NCI-H1694 (cell line): ENCODE measurements at regions not wholly inside any gene's neighbourhood (a gene's known extent, or its start where the extent isn't known, plus 50 kb on each side); places are given as distances from the start of the nearest gene placed in this dataset.

Experiments used
- DNase-seq: peaks from one replicate; lab custom pipeline; 2025; lab: John Stamatoyannopoulos, UW

DNA sequence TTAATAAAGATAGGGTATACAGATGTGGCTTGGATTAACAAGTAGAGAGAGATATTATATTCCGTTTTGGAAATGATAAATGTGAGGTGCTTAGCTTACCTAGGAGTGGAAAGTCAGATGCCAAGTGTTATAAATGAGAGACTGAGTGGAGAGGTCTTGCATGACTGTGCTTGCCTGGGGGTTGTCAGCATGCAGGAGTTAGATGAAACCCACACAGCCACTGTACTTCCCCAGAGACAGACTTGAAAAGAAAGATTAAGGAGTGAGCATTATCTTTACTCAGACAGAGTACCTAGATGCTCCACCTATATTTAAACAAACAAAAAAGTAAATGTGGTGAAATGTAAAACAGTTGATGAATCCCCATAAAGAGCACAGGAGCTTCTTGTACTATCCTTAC, 482.7 kb downstream of the RIT2 start:
- DNase-seq: no peak

DNA sequence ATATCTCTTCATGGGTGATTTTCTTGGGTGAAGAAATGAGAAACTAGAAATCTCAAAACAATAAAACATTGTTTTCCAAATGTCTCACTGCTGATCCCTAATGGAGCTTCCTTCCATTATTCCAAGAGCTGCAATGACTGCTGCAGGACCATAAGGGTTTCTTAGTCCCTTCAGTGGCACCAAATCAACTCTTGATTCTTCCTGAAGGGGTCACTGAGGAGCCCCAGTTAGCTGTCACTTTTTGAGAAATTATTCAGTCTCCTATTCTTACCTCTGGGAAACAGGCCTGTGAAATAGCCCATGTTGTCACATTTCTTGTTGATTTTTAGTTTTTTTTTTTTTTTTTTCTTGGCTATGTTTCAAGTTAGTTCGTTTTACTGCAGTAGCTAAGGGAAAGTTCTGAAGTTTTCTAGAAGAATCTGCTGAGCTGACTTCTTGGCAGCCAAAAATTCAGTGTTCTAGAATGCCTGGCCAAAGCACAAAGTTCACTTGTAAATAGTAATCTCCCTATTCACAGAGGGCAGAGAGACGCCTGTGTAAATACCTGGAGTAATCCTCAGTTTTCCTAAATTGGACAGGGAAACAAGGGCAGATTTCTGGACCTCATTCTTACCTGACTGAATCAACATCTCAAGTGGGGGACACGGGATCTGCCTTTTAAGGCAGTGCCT, 480.0 kb downstream of the RIT2 start:
- DNase-seq: no peak

DNA sequence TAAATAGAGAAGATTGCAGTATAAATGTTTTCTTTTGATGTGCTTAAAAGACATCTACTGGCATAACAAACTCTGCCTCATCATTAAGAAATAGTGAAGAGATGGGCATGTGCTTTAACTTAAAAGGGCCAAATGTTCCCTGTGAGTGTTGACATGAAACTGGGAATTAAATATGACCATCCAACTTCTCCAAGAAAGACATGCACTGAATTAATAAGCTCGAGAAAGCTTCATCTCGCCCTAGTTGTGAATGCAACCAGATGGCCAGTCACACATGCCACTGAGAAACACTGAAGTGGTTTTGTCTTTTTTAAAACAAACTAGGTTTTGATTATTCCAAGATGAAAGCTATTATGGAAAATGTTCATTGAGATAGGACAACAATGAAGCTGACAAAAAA, 479.2 kb downstream of the RIT2 start:
- DNase-seq: no peak

DNA sequence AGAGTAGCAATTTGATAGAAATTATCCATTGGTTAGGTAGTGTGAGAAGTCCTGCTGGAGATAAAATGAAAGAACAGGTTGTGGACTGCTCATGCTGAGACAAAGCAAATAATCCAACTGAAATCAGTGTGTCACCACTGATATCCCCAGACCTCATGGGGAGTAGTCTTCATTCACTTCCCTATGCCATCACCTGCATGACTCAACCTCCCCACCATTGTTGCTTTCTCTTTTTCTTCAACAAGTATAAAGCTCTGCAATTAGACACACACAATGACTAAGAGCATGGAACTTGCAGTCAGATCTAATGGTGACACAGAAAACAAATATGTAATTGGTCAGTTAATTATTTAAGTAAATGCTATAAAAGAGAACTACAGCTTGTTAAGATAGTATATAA, 475.3 kb downstream of the RIT2 start:
- DNase-seq: no peak

DNA sequence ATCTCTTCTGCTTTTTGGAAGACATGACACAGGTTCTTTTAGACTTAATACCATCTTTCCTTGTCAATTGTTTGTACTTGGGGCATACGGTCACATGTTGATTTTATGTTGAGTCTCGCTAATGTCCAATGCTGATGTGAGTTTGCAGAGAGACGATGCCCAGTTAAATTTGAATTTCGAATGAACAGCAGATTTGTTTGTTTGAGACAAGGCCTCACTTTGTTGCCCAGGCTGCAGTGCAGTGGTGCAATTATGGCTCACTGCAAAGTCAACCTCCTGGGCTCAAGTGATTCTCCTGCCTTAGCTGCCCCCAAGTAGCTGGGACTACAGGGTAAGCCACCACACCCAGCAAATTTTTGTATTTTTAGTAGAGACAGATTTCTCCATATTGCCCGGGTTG, 473.5 kb downstream of the RIT2 start:
- DNase-seq: no peak

DNA sequence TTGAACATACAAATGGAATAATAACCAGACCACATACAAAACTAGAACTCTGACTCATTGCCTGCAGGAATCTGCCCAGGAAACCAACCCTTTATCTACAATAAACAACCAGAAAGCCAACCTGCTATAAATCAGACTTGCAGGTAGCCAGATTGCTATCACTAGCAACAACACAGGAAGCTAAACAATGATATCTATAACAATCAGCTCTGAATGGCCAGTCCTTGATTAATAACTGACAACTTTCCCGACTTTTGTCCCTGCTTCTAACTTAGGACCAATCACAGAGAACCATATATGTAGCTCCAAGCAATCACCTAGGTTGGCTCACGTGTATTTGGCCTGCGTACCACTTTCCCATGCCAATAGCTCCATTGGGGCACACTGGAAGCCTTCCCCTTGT, 470.8 kb downstream of the RIT2 start:
- DNase-seq: no peak

DNA sequence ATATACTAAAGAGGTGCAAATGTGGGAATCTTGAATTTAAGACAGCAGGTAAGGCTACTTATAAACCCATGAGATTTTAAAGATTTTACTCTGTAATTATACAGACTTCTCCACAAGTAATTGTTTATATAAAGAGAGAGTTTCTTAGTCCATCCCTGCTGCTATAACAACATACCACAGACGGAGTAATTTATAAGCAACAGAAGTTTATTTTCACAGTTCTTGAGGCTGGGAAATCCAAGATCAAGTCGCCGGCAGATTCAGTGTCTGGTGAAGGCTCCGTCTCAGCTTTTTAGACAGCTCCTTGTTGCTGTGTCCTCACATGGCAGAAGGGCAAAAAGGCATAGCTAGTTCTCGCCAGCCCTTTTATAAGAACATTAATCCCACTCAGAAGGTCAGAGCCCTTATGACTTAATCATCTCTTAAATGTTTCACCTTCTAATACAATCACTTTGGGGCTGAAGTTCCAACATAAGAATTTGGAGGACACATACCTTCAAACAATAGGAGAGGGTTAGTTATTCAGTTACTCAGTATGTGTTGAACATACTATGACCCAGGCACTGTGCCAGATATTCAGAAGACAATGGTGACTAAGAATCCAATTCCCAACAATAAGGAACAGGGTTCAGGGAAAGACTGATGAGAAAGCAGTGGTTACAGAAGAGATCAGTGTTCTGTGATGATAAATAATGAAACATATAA, 466.0 kb downstream of the RIT2 start:
- DNase-seq: no peak

DNA sequence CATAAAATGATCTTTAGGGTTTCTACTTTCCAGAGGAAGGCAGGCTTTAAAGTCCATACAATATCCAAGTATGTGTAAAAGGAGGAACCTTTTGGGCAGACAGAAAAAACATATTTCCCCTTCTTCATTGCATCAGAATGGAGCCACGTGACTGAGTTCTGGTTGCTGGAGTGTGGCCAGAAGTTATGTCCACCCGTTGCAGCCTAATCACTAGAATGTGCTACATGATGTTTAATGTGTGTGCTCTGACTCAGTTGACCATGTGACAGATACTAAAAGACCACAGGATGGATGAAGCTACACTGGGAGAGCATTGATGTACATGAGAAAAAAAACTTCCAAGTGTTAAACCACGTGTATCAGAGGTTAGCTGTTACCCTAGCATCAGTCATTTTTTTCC, 460.9 kb downstream of the RIT2 start:
- no peak for DNase-seq

DNA sequence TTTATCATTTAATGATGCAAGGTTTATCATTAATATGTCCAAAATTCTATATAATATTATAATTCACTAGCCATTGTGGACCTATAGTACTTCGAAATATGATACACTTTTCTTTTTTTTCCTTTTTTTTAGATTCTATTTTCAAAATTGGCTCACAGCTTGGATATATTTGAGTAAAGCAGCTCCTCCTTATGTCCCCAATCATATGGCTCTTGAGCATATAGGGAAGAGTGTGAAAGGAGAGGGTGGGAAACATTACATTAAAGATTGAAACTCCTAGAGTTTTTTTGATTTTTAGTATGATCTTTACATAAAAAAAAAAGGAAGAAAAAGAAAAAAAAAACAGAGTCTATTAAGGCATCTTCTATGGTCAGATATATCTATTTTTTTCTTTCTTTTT, 457.9 kb downstream of the RIT2 start:
- no peak for DNase-seq

DNA sequence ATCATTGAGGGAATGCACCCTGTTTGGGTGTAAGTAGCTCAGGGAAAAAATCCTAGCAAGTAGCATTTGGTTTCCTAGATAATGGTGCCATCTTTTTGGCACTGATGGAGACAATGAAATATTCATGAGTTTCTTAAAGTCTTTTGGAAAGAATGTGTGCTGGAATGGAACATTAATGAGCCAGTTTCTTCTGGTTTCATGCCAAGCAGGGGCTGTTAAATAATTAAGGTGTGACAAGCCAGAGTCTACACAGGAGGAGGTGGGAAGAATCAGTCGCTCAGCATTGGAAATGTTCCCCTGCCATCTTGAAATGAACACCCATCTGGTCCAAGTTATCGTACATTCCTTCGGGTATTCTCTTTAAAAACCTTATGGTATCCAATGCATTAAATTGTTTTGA, 457.3 kb downstream of the RIT2 start:
- no peak for DNase-seq

DNA sequence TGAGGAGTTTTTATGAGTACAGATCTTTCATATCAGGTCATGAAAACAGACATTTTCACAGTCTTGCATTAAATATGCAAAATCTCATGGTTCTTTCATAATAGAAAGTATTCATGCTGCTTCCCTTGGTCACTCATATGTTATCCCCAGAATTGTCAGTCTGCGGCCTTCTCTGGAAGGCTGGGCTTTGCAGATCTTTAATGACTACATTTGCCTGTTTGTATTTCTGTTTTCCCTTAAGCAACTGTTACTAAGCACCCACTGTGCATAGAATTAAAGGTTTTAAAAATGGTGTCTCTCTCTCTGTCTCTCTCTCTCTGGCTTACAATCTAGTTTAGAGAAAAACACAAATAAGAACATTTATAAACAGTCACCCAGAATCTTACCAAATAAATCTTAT, 456.3 kb downstream of the RIT2 start:
- no peak for DNase-seq

DNA sequence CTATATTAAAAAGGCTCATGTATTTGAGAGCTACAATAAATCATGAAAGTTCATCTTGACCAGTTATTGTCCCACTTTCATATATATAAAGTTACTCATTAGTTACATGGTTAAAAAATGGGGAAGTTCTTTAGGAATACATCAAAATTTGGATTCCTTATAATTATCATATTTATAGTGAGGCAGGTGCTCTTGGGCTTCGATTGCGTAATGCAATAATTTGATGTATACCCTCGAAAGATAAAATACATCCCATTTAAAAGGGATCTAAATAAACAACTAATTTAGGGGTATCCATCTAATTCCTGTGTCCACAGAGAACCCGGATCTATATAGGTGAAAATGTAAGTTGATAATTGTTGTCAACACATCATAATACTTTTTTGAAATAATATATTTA, 444.6 kb downstream of the RIT2 start:
- no peak for DNase-seq

DNA sequence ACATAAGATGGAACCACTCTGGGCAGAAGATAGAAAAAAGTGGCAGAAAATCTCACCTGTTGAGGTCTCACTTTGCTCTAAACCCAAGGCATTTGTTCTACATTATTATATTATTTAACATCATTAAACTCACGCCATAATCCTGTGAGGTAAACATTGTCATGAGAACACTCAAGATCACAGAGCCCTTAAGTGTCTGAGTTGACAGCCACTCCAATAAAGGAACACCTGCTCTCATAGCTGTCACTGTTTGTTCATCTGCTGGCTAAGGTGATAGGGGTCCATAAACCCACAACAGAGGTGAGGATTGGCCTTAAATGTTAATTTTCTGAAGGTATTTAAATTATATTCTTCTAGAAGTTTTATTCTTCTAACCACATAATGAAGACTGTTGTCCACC, 439.7 kb downstream of the RIT2 start:
- DNase-seq: no peak

DNA sequence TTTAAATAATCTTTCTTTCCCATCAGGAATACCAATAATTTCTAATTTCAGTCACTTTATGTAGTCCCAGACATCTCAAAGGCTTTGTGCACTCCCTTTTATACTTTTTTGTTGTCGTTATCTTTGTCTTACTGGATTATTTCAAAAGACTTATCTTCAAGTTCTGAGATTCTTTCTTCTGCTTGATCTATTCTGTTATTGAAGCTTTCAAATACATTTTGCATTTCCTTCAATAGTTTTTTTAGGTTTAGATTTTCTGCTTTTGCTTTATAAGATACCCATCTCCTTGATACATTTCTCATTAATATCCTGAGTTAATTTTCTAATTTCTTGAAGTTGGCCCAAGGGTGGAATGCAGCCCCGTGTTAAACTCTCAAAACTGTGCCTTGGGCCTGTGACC, 432.4 kb downstream of the RIT2 start:
- no peak for DNase-seq

DNA sequence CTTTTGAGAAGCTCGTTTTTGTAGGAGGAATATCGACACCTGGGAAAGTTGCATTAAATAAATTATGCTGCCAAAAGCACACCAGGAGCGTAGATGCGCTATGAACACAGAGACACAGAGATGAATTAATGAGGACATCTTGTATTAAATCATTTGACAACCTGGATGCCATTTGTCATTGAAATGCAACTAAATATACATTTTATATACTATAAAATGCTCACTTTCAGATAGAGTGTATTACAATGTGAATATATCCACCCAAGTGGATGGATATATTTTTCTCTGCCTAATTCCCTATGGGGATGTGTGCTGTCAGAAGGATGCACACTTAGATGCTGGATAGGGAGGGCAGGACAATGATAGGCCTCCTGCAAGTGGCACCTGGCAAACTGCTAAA, 426.2 kb downstream of the RIT2 start:
- DNase-seq: no peak
